Stomach (tissue), 8 donors: ENCODE measurements at regions not wholly inside any gene's neighbourhood (a gene's known extent, or its start where the extent isn't known, plus 50 kb on each side); places are given as distances from the start of the nearest gene placed in this dataset.

Experiments used
- DNase-seq, 2 donors: peaks; one replicate each; pipeline versions ENCODE4 v3.0.0 to v3.0.0-alpha.2; 2013 to 2019
- H3K27ac ChIP-seq, 5 donors: fragments of 200-600 bp in 4 of 5; sonication (generic) in 4 of 5; one replicate each; pipeline ENCODE4 v1.5.1; 2013 to 2019; ENCODE audit warnings: mild to moderate bottlenecking in 1 of 5, moderate library complexity in 1 of 5
- H3K27me3 ChIP-seq, 3 donors: fragments of 200-600 bp; sonication (generic); one replicate each; pipeline ENCODE4 v1.5.1; 2017 to 2019; ENCODE audit warnings: mixed run types in 1 of 3
- H3K36me3 ChIP-seq, 4 donors: fragments of 200-600 bp; sonication (generic); 1 replicate in 3 of 4; 2 replicates in 1 of 4; pipeline ENCODE4 v1.5.1; 2016 to 2019
- H3K4me1 ChIP-seq, 4 donors: fragments of 200-600 bp; sonication (generic); one replicate each; pipeline ENCODE4 v1.5.1; 2016 to 2019
- H3K4me3 ChIP-seq, 4 donors: fragments of 200-600 bp; sonication (generic) in 3 of 4; one replicate each; pipeline ENCODE4 v1.5.1; 2016 to 2019; ENCODE audit warnings: mild to moderate bottlenecking in 1 of 4
- H3K9me3 ChIP-seq, 4 donors: fragments of 200-600 bp; sonication (generic); one replicate each; pipeline ENCODE4 v1.5.1; 2016 to 2019
- CTCF ChIP-seq, 7 experiments: fragments of 450-650 bp in 4 of 7; fragments of 200-600 bp in 3 of 7; sonication (generic) in 3 of 7; IDR thresholded peaks; one replicate each; pipeline ENCODE4 v1.5.1; 2016 to 2019; ENCODE audit warnings: antibody characterized with exemption in 7 of 7, control low read depth in 2 of 7, mild to moderate bottlenecking in 1 of 7
- EP300 ChIP-seq: sonication (generic); formaldehyde crosslinking; IDR thresholded peaks from one replicate; pipeline ENCODE4 v1.6.1; 2017; ENCODE audit warnings: antibody characterized with exemption
- POLR2A ChIP-seq, 4 donors: fragments of 450-650 bp; IDR thresholded peaks; one replicate each; pipeline ENCODE4 v1.6.1; 2016; ENCODE audit warnings: antibody characterized with exemption in 4 of 4, control low read depth in 2 of 4, mild to moderate bottlenecking in 1 of 4, moderate library complexity in 1 of 4
- POLR2AphosphoS5 ChIP-seq, 3 donors: sonication (generic); formaldehyde crosslinking; IDR thresholded peaks; one replicate each; pipeline ENCODE4 v1.6.1; 2016; ENCODE audit warnings: antibody characterized with exemption in 3 of 3
- WGBS, 5 donors: extraction: QIAGEN DNeasy Blood & Tissue Kit in 3 of 5; methylation state at CpG; one replicate each; pipeline versions ENCODE4 v1.1.5 to v1.1.7; 2013 to 2018; 5-methylcytosine and 5-hydroxymethylcytosine counted together
- intact Hi-C: fragments of 100-400 bp; cut with DNase I; formaldehyde crosslinking; loops from one replicate; pipeline ENCODE4 v1.15.1; 2023; ENCODE audit warnings: low total_unique reads
- donor health status: healthy with polysubstance abuse.
- donor health status: Bipolar disorder and iron deficiency.
- donor health status: healthy.

GRCh38 chr9:7407246-7407645 is 392.3 kb downstream of the DMAC1 start:
- intact Hi-C loops, result no loop called here
- no peak overlapping the region for H3K4me3 ChIP-seq
- WGBS, 5 donors, result 85 to 97% (median 91%) methylated on average over 3 of the region's 3 CpGs
- DNase-seq, result no peak
- TF ChIP-seq POLR2AphosphoS5 (IDR thresholded peaks at IDR 0.05) (no peak), CTCF (IDR thresholded peaks at IDR 0.05) (no peak), POLR2A (IDR thresholded peaks at IDR 0.05) (no peak), EP300 (no peak)
- no peaks in the 10 kb centered on the region for H3K4me1 ChIP-seq
- H3K27ac ChIP-seq, result no peak overlapping the region
- H3K36me3 ChIP-seq, result no peaks in the 10 kb centered on the region
- no peaks in the 10 kb centered on the region for H3K27me3 ChIP-seq
- no peaks in the 10 kb centered on the region for H3K9me3 ChIP-seq

- H3K27me3 ChIP-seq, result no peaks in the 10 kb centered on the region
- H3K4me1 ChIP-seq, result no peaks in the 10 kb centered on the region
- no peaks in the 10 kb centered on the region for H3K36me3 ChIP-seq
- no peak overlapping the region for H3K4me3 ChIP-seq
- 84 to 92% (median 91%) methylated on average over 4 of the region's 4 CpGs for WGBS, 5 donors
- H3K9me3 ChIP-seq, result no peaks in the 10 kb centered on the region
- TF ChIP-seq POLR2A (IDR thresholded peaks at IDR 0.05) (no peak), CTCF (IDR thresholded peaks at IDR 0.05) (no peak), EP300 (no peak), POLR2AphosphoS5 (IDR thresholded peaks at IDR 0.05) (no peak)
- intact Hi-C loops, result no loop called here
- H3K27ac ChIP-seq, result no peak overlapping the region
- no peak for DNase-seq
These were observed 393.5 kb downstream of the DMAC1 start for GRCh38 chr9:7405924-7406604.

- TF ChIP-seq POLR2AphosphoS5 (IDR thresholded peaks at IDR 0.05), result no peak
- no peak for TF ChIP-seq CTCF (IDR thresholded peaks at IDR 0.05)
- TF ChIP-seq EP300, result no peak
- TF ChIP-seq POLR2A (IDR thresholded peaks at IDR 0.05), result no peak
- Histone ChIP-seq H3K27me3 (no peaks in the 10 kb centered on the region), H3K36me3 (no peaks in the 10 kb centered on the region), H3K27ac (no peak overlapping the region), H3K4me3 (no peak overlapping the region), H3K9me3 (no peaks in the 10 kb centered on the region), H3K4me1 (no peaks in the 10 kb centered on the region)
- no peak for DNase-seq
- 72 to 79% (median 77%) methylated on average over 7 of the region's 7 CpGs for WGBS, 5 donors
- intact Hi-C loops, result no loop called here
These were observed 395.6 kb downstream of the DMAC1 start for GRCh38 chr9:7403839-7404487.

- H3K4me1 ChIP-seq, result no peaks in the 10 kb centered on the region
- H3K27ac ChIP-seq, result no peak overlapping the region
- H3K4me3 ChIP-seq, result no peak overlapping the region
- H3K27me3 ChIP-seq, result no peaks in the 10 kb centered on the region
- no peaks in the 10 kb centered on the region for H3K36me3 ChIP-seq
- TF ChIP-seq POLR2A (IDR thresholded peaks at IDR 0.05) (no peak), EP300 (no peak), POLR2AphosphoS5 (IDR thresholded peaks at IDR 0.05) (no peak), CTCF (IDR thresholded peaks at IDR 0.05) (no peak)
- no peak for DNase-seq
- H3K9me3 ChIP-seq, result no peaks in the 10 kb centered on the region
- intact Hi-C loops, result no loop called here
These were observed 396.6 kb downstream of the DMAC1 start for GRCh38 chr9:7403028-7403389.
